SJCRH30 (cell line): ENCODE measurements at regions not wholly inside any gene's neighbourhood (a gene's known extent, or its start where the extent isn't known, plus 50 kb on each side); places are given as distances from the start of the nearest gene placed in this dataset.
"Not testable (repeated sequence)": the region's sequence is repeated elsewhere in the genome, so short reads cannot be mapped to it uniquely, and the experiment has no call there.

Experiments
- DNase-seq, 2 experiments: peaks; one replicate each; pipeline ENCODE4 v3.0.0-alpha.2; 2015 to 2020
- H3K27ac ChIP-seq: fragments of 250-450 bp; sonication (Bioruptor Pico); 2 replicates; pipeline ENCODE4 v1.5.1; 2020; ENCODE audit warnings: mild to moderate bottlenecking, moderate library complexity
- H3K27me3 ChIP-seq: fragments of 250-450 bp; sonication (Bioruptor Pico); 2 replicates; pipeline ENCODE4 v1.5.1; 2020; ENCODE audit warnings: mild to moderate bottlenecking, moderate library complexity
- H3K36me3 ChIP-seq: fragments of 250-450 bp; sonication (Bioruptor Pico); 2 replicates; pipeline ENCODE4 v1.5.1; 2020; ENCODE audit warnings: mild to moderate bottlenecking, moderate library complexity
- H3K4me1 ChIP-seq: fragments of 250-450 bp; sonication (Bioruptor Pico); 2 replicates; pipeline ENCODE4 v1.5.1; 2020; ENCODE audit warnings: mild to moderate bottlenecking, moderate library complexity
- H3K4me3 ChIP-seq: fragments of 250-450 bp; sonication (Bioruptor Pico); 2 replicates; pipeline ENCODE4 v1.5.1; 2020; ENCODE audit warnings: mild to moderate bottlenecking, moderate library complexity
- H3K9me3 ChIP-seq: fragments of 250-450 bp; sonication (Bioruptor Pico); replicated peaks from 2 replicates; pipeline ENCODE4 v1.5.1; 2020; ENCODE audit warnings: mild to moderate bottlenecking, moderate library complexity

DNA sequence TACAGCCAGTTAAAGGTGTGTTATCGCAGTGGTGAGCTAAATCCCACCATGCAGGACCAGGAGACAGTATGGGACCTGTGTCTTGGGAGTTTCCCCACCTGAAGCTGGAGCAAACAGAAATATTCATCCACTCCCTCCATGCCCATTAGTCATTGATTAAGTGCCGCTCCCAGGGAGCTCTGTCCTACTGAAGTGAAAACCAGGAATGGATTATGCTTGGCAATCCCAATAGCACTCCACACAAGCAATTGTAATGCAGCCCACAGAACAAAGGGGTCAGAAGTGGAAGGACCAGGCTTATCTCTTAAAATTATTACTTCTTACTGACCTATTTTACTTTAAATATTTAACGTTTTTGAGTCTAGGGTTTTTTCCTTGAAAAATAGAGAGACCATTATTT, 1005.4 kb downstream of the ADGRL2 start:
- Histone ChIP-seq H3K27ac (no peak overlapping the region), H3K4me3 (no peak overlapping the region), H3K4me1 (no peaks in the 10 kb centered on the region), H3K27me3 (no peaks in the 10 kb centered on the region), H3K9me3 (no peaks in the 10 kb centered on the region), H3K36me3 (no peaks in the 10 kb centered on the region)
- DNase-seq = no peak

DNA sequence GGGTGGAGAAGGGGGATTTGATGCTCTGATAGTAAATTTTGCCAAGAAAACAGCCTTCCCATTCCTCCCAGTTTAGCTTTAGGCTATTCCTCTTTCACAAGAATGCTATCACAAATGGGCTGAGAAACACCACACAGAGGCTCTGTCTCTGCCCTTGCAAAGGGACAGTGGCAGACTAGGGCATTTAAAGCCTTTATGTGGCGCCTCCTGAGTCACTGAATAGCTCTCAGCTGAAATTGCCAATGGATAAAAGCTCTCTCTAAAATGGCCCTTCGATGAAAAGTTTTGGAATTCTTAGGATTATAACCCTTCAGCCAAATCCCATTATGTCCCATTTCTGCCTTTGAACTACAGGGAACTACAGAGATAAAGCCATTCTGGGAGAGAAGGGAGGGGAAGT, 1000.4 kb downstream of the ADGRL2 start:
- H3K27ac ChIP-seq = no peak overlapping the region
- DNase-seq = no peak

DNA sequence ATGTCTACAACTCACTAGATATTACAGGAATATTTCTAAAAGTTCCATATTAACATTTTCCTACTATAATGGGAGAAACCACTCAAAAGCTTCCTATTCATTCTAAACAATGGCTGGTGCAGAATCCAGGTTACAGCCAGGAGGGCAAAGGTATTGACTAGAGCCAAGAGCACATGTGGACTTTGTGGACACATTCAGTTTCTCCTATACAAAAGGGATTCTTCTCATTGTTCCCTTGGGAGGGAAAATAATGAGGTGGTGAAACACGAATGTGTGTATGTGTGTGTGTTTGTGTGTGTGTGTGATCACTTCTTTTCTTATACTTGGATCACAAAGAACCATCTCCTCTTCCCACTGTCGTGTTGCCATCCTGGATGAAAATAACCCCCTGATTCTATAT, 1000.0 kb downstream of the ADGRL2 start:
- DNase-seq = no peak
- Histone ChIP-seq H3K9me3 (no peaks in the 10 kb centered on the region), H3K4me3 (no peak overlapping the region), H3K27ac (no peak overlapping the region), H3K36me3 (no peaks in the 10 kb centered on the region), H3K27me3 (no peaks in the 10 kb centered on the region), H3K4me1 (no peaks in the 10 kb centered on the region)

More for the DNA sequence above, 1000.4 kb downstream of the ADGRL2 start:
- Histone ChIP-seq H3K9me3 (no peaks in the 10 kb centered on the region), H3K36me3 (no peaks in the 10 kb centered on the region), H3K4me1 (no peaks in the 10 kb centered on the region), H3K27me3 (no peaks in the 10 kb centered on the region), H3K4me3 (no peak overlapping the region)

DNA sequence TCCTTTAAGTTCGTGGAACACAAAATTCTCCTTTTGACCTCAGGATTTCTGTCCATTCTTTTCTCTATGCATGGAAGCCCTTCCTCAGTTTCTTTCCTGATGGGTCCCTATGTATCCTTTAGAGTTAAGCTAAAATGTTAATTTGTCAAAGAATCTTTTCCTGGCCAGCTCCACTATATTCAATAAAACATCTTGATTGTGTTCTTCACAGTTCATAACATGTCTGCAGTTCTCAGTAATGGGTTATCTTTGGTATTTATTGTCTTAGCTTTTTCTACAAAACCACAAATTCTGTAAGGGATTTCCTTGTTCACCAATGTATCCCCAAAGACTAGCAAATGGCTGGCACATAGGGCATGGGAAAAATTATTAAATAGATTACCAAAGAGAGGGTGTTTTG, 998.5 kb downstream of the ADGRL2 start:
- Histone ChIP-seq H3K36me3 (no peaks in the 10 kb centered on the region), H3K27ac (no peak overlapping the region), H3K4me3 (no peak overlapping the region), H3K27me3 (no peaks in the 10 kb centered on the region), H3K9me3 (no peaks in the 10 kb centered on the region), H3K4me1 (no peaks in the 10 kb centered on the region)
- no peak for DNase-seq

DNA sequence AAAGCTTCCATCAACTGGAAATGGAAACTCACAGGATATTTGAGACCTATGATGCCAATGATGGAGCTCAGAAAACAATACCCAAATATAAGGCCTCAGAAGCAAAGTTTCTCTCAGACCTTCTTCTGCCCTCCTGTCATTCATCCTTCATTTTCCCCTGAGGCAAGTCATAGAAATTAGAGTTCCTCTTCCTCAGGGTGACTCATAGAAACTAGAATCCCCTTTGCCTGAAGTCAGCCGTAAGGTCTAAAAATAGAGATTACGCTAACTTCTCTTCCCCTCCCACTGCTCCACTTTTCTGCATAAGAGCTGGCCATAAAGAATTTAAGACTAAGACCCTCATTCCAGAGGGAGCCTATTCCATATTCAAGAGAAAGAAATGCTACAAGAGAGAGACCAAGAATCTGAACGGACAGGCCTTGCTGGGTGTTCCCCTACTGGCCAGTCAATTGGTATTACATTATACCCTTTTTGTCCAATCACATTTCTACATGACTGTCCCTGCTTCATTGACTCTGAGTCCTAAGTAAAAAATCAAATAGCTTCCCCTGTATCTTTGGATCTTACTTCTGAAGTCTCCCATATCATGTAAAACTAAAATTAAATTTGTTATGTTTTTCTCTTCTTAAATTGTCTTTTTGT, 994.9 kb downstream of the ADGRL2 start:
- no peak overlapping the region for H3K4me3 ChIP-seq
- DNase-seq = peak in 1 of 2 experiments; percentile 20
- H3K27me3 ChIP-seq = no peaks in the 10 kb centered on the region
- no peak overlapping the region for H3K27ac ChIP-seq
- no peaks in the 10 kb centered on the region for H3K4me1 ChIP-seq
- no peaks in the 10 kb centered on the region for H3K36me3 ChIP-seq
- H3K9me3 ChIP-seq = no peaks in the 10 kb centered on the region

DNA sequence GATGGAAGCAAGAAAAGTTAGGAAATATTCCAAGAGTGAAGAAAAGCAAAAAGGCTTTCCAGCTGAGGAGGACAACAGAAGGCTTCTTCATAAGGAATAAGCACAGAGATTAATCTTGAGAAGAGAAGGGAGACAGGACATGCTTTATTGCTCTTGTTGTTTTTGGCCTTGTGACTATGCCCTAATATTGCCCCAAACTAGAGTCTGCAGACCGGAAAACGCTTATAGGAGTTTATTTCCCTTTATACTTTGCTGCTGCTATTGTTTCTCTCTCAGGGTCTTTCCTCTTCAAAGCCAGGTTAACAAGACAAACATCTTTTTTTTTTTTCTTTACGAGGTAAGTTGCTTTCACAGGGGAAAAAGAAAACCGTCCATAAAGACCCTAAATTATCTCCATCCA, 991.4 kb downstream of the ADGRL2 start:
- no peaks in the 10 kb centered on the region for H3K4me1 ChIP-seq
- no peaks in the 10 kb centered on the region for H3K36me3 ChIP-seq
- H3K27ac ChIP-seq = no peak overlapping the region
- no peaks in the 10 kb centered on the region for H3K9me3 ChIP-seq
- DNase-seq = no peak
- H3K27me3 ChIP-seq = no peaks in the 10 kb centered on the region
- H3K4me3 ChIP-seq = no peak overlapping the region

DNA sequence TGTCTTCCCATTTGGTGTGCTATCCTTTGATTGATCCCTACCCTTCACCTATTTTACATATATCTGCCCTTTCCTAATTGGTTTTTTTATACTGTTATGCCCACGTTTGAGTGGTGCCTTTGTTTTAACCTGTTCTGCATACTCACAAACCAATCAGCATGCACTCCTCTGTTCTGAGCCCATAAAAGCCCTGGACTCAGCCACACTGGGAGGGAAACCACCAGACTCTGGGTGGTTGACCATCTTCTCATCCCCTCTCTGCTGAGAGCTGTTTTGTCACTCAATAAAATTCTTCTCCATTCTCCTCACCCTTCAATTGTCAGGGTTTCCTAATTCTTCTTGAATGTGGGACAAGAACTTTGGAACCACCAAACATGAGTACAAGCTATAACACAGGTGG, 989.8 kb downstream of the ADGRL2 start:
- Histone ChIP-seq H3K4me1 (no peaks in the 10 kb centered on the region), H3K4me3 (no peak overlapping the region), H3K27ac (no peak overlapping the region), H3K36me3 (no peaks in the 10 kb centered on the region), H3K9me3 (no peaks in the 10 kb centered on the region), H3K27me3 (no peaks in the 10 kb centered on the region)
- no peak for DNase-seq

DNA sequence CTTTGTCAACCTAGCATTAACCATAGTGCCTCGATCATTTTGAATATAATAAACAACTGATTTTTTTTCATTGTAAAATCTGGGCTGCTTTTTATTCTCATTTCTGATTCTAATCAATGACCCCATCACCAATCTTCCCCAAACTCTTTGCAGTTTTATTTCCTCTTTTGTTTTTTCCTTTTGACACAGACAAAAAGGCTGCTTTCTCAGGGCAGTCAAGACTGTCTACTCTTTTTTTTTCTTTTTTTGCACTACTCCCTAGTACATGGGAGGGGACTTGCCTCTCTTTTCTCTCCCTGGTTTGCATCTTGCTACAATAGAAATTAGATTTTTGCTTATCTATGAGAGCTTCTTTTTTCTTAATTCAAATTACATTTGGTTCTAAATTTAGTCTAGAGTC, 987.9 kb downstream of the ADGRL2 start:
- Histone ChIP-seq H3K9me3 (no peaks in the 10 kb centered on the region), H3K4me3 (no peak overlapping the region), H3K27ac (no peak overlapping the region), H3K36me3 (no peaks in the 10 kb centered on the region), H3K4me1 (no peaks in the 10 kb centered on the region), H3K27me3 (no peaks in the 10 kb centered on the region)
- DNase-seq = no peak

DNA sequence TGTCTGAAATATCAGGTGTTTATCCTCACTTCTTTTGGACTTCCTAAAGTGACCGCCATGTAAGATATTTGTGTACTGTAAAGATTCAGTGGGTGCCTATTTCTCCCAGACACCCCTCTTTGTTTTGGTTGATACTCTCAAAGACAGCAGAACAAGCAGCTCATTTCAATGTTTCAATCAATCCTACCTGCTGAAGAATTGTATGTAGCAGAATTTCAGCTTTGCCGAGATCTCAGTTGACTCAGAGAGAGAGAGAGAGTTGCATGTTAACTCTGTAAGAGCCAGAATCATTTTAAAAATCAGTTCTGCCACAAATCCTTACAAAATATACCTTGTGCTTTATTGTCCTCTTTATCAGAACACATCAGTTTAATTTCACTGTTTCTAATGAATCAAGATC, 987.3 kb downstream of the ADGRL2 start:
- Histone ChIP-seq H3K4me1 (no peaks in the 10 kb centered on the region), H3K4me3 (no peak overlapping the region), H3K27me3 (no peaks in the 10 kb centered on the region), H3K27ac (no peak overlapping the region), H3K36me3 (no peaks in the 10 kb centered on the region), H3K9me3 (no peaks in the 10 kb centered on the region)
- DNase-seq = no peak

DNA sequence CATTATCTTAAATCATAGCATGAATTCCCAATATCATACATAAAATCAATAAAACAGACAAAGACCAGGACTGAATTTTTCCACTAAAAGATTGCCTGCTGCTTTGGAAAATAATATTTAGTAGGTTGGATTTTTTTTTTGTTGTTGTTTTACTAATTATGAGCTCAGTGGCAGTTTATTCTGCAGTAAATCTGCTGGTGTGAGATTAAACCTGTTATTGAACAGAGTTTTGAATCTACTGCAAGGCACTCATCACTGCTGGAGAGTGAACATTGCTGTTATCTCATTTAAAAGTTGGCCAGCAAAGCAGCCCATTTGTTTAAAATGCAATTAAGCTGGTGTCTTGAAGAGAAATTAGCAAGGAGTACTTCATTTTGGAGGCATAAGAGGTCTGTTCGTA, 986.1 kb downstream of the ADGRL2 start:
- H3K27ac ChIP-seq = no peak overlapping the region
- H3K4me1 ChIP-seq = no peaks in the 10 kb centered on the region
- DNase-seq = no peak
- no peaks in the 10 kb centered on the region for H3K27me3 ChIP-seq
- no peaks in the 10 kb centered on the region for H3K36me3 ChIP-seq
- H3K4me3 ChIP-seq = no peak overlapping the region
- H3K9me3 ChIP-seq = no peaks in the 10 kb centered on the region

DNA sequence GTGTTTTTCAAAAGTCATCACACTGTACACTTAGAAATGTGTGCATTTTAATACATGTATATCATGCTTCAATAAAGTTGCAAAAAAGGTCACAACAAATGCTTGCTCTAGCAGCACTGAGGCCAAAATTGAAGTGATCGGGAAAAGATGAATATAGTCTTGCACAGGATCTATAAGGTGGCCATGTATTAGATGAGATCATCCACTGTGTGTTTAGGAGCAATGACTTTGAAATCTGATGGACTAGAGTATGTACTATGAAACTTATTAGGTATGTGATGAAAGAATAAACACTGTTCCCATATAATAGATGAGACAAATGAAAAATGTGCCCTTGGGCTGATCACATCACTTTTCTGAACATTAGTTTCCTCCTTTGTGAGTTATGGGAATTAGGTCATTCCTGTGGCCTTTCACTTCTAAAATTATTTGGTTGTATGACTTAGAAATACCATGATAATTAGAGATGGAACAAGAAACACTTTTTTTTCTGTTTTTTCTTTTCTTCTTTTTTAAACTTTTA, 984.6 kb downstream of the ADGRL2 start:
- H3K27me3 ChIP-seq = no peaks in the 10 kb centered on the region

DNA sequence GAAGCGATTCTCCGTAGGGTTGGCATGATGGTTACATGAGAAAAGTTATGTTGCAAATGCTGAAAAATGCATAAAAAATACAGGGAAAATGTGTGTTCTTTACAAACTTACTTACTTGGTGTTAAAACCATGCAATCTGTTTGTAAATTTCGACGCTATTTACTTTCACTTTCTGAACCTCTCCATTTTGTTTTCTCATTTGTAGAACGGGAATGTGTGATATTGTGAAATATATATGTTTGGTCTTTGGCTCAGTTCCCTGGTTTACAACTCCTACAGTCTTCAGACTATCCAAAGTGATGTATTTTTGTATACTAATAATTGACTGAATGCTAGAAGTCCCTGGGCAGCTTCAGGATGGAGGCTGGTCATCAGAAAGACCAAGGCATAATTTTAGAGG, 982.3 kb downstream of the ADGRL2 start:
- Histone ChIP-seq H3K27ac (no peak overlapping the region), H3K27me3 (no peaks in the 10 kb centered on the region), H3K9me3 (no peaks in the 10 kb centered on the region), H3K36me3 (no peaks in the 10 kb centered on the region), H3K4me1 (no peaks in the 10 kb centered on the region), H3K4me3 (no peak overlapping the region)
- DNase-seq = no peak

More for the DNA sequence above, 984.6 kb downstream of the ADGRL2 start:
- H3K36me3 ChIP-seq = no peaks in the 10 kb centered on the region
- no peak for DNase-seq
- no peaks in the 10 kb centered on the region for H3K4me1 ChIP-seq
- H3K4me3 ChIP-seq = no peak overlapping the region
- H3K9me3 ChIP-seq = no peaks in the 10 kb centered on the region
- no peak overlapping the region for H3K27ac ChIP-seq

DNA sequence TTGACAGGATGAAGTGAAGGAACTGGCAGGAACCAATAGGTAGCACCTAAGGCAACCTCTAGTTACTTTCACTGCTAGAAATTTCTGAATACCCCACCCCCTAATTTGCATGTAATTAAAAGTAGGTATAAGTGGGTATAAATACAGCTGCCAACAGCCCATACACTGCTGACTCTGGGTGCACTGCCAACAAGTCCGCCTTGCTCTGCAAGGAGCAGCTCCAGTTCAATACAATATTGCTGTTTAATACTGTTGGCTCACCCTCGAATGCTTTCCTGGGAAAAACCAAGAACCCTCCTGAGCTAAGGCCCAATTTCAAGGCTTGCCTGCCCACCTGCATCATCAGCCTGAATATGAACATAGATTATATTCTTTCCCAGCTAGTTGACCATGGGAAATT, 981.9 kb downstream of the ADGRL2 start:
- Histone ChIP-seq H3K27me3 (no peaks in the 10 kb centered on the region), H3K27ac (no peak overlapping the region), H3K9me3 (no peaks in the 10 kb centered on the region), H3K4me1 (no peaks in the 10 kb centered on the region), H3K36me3 (no peaks in the 10 kb centered on the region), H3K4me3 (no peak overlapping the region)
- no peak for DNase-seq

DNA sequence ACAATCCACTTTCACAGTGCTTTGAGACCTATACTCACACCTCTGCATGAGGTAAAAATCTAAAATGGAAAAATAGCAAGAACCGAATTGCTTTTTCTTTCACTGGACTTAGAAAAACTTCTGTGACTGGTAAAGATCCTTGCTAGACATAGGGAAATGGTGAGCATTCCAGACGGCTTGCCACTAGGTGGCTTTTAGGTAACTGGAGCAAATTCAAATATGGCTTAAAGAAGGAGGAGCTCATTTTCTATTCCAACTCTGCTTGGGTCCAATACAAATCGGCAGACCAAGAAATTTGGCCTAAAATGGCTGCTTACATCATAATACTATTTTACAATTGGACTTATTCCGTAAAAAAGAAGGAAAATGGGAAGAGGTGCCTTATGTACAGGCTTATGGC, 977.9 kb downstream of the ADGRL2 start:
- no peaks in the 10 kb centered on the region for H3K4me1 ChIP-seq
- H3K36me3 ChIP-seq = no peaks in the 10 kb centered on the region
- DNase-seq = peak in 1 of 2 experiments; percentile 16

DNA sequence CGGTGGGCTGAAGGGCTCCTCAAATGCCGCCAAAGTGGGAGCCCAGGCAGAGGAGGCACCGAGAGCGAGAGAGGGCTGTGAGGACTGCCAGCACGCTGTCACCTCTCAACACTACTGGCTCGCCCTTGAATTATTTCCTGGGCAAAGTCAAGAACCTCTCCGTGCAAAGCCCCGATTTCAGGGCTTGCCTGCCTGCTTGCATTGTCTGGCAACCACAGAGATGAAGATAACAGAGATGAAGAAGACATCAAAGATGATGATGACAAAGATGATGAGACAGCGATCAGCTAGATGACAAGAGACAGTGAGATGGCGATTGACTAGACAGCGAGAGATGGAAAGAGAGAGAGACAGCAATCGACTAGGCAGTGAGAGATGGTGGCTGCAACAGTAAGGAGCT, 976.5 kb downstream of the ADGRL2 start:
- Histone ChIP-seq H3K27ac (no peak overlapping the region), H3K4me1 (no peaks in the 10 kb centered on the region), H3K4me3 (no peak overlapping the region), H3K9me3 (no peaks in the 10 kb centered on the region), H3K36me3 (no peaks in the 10 kb centered on the region), H3K27me3 (no peaks in the 10 kb centered on the region)
- DNase-seq = no peak

More for the DNA sequence above, 977.9 kb downstream of the ADGRL2 start:
- no peak overlapping the region for H3K4me3 ChIP-seq
- no peak overlapping the region for H3K27ac ChIP-seq
- no peaks in the 10 kb centered on the region for H3K27me3 ChIP-seq
- no peaks in the 10 kb centered on the region for H3K9me3 ChIP-seq

DNA sequence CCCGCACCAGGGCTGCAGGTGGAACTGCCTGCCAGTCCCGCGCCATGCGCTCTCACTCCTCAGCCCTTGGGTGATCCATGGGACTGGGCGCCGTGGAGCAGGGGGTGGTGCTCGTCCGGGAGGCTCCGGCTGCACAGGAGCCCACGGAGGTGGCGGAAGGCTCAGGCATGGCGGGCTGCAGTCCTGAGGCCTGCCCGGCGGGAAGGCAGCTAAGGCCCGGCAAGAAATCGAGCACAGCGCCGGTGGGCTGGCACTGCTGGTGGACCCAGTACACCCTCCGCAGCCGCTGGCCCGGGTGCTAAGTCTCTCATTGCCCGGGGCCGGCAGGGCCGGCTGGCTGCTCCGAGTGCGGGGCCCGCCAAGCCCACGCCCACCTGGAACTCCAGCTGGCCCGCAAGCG, 976.0 kb downstream of the ADGRL2 start:
- not testable (repeated sequence) for H3K27me3 ChIP-seq, H3K4me1 ChIP-seq, H3K36me3 ChIP-seq, DNase-seq, H3K9me3 ChIP-seq, H3K4me3 ChIP-seq, H3K27ac ChIP-seq
